ENCODE measurements at regions not wholly inside any gene's neighbourhood (a gene's known extent, or its start where the extent isn't known, plus 50 kb on each side); places are given as distances from the start of the nearest gene placed in this dataset.

GRCh38 chr6:192313-192664, 100.0 kb upstream of the DUSP22 start:
- no peak for TF ChIP-seq CTCF (IDR thresholded peaks at IDR 0.05 in 2 of 3, conservative IDR thresholded peaks at IDR 0.05 in 1 of 3; ENCODE audit: borderline replicate concordance in 1 of 3, insufficient read depth in 1 of 3, low read depth in 2 of 3, low read length in 2 of 3)
- TF ChIP-seq, protein P1, sequence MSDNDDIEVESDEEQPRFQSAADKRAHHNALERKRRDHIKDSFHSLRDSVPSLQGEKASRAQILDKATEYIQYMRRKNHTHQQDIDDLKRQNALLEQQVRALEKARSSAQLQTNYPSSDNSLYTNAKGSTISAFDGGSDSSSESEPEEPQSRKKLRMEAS (IDR thresholded peaks at IDR 0.05), result no peak
- TF ChIP-seq POLR2A (IDR thresholded peaks at IDR 0.05; ENCODE audit: borderline replicate concordance, extremely low read depth, insufficient read depth, insufficient read length), result no peak
- TF ChIP-seq YY1 (IDR thresholded peaks at IDR 0.05; ENCODE audit: extremely low read depth, insufficient replicate concordance, low read depth, low read length), result no peak
- TF ChIP-seq EZH2 (IDR thresholded peaks at IDR 0.05), result no peak
- TF ChIP-seq CBX3 (IDR thresholded peaks at IDR 0.05; ENCODE audit: low read depth), result no peak
- no peak for TF ChIP-seq SIN3A (IDR thresholded peaks at IDR 0.05; ENCODE audit: low read depth)
- TF ChIP-seq RAD21 (IDR thresholded peaks at IDR 0.05; ENCODE audit: low read depth), result no peak
- TF ChIP-seq TCF7L2 (IDR thresholded peaks at IDR 0.05; ENCODE audit: borderline replicate concordance, extremely low read depth, insufficient read depth, insufficient read length), result no peak

Data from HCT116 (cell line).